ENCODE measurements at regions not wholly inside any gene's neighbourhood (a gene's known extent, or its start where the extent isn't known, plus 50 kb on each side); places are given as distances from the start of the nearest gene placed in this dataset.
"Not testable (repeated sequence)": the region's sequence is repeated elsewhere in the genome, so short reads cannot be mapped to it uniquely, and the experiment has no call there.

- not testable (repeated sequence) for H4K12ac ChIP-seq (ENCODE audit: low read depth, low read length); H2BK120ac ChIP-seq (ENCODE audit: insufficient read depth, low read length, poor library complexity); H2AK5ac ChIP-seq (ENCODE audit: low read length); H3K4me3 ChIP-seq (ENCODE audit: low read depth, low read length); H2BK5ac ChIP-seq (ENCODE audit: low read depth, low read length, poor library complexity); H3K9ac ChIP-seq (ENCODE audit: low read length); H3K4ac ChIP-seq (ENCODE audit: low read depth, low read length); H3K4me1 ChIP-seq (ENCODE audit: control insufficient read depth in 1 of 2, insufficient read depth in 2 of 2, low read length in 2 of 2); H4K8ac ChIP-seq (ENCODE audit: low read depth, low read length); H3K23ac ChIP-seq (ENCODE audit: low read length); H3K27me3 ChIP-seq (ENCODE audit: insufficient read depth, low read length); H2AFZ ChIP-seq (ENCODE audit: insufficient read depth, low read length, poor library complexity); H3K27ac ChIP-seq (ENCODE audit: low read depth, low read length); H4K91ac ChIP-seq (ENCODE audit: low read depth, low read length); H3K9me3 ChIP-seq (ENCODE audit: insufficient read depth, low read depth, low read length); H3K36me3 ChIP-seq (ENCODE audit: control insufficient read depth in 1 of 2, insufficient read depth in 2 of 2, low read length in 2 of 2); H3K18ac ChIP-seq (ENCODE audit: low read length); DNase-seq; H3K79me2 ChIP-seq (ENCODE audit: control insufficient read depth, insufficient read depth, low read length, poor library complexity); H3K14ac ChIP-seq (ENCODE audit: low read length); H2BK12ac ChIP-seq (ENCODE audit: low read length); H3K4me2 ChIP-seq (ENCODE audit: low read length); H3K79me1 ChIP-seq (ENCODE audit: low read length)
- WGBS (ENCODE audit: extremely low coverage, insufficient coverage, insufficient read length) = 100% methylated on average over 1 of the region's 15 CpGs
Measured at GRCh38 chr17:70381916-70382315, 212.6 kb downstream of the KCNJ2 start.

- Histone ChIP-seq H4K91ac (ENCODE audit: low read depth, low read length) (no peak overlapping the region), H3K23ac (ENCODE audit: low read length) (no peak overlapping the region), H3K27ac (ENCODE audit: low read depth, low read length) (no peak overlapping the region), H2AFZ (ENCODE audit: insufficient read depth, low read length, poor library complexity) (no peak overlapping the region), H2BK120ac (ENCODE audit: insufficient read depth, low read length, poor library complexity) (no peak overlapping the region), H2AK5ac (ENCODE audit: low read length) (no peak overlapping the region), H2BK5ac (ENCODE audit: low read depth, low read length, poor library complexity) (no peak overlapping the region), H3K36me3 (ENCODE audit: control insufficient read depth in 1 of 2, insufficient read depth in 2 of 2, low read length in 2 of 2) (no peaks in the 10 kb centered on the region), H3K4me2 (ENCODE audit: low read length) (no peak overlapping the region), H3K27me3 (ENCODE audit: insufficient read depth, low read length) (no peaks in the 10 kb centered on the region), H2BK12ac (ENCODE audit: low read length) (no peak overlapping the region), H3K4ac (ENCODE audit: low read depth, low read length) (no peak overlapping the region), H4K8ac (ENCODE audit: low read depth, low read length) (no peak overlapping the region), H3K79me1 (ENCODE audit: low read length) (no peaks in the 10 kb centered on the region), H3K4me3 (ENCODE audit: low read depth, low read length) (no peak overlapping the region), H3K18ac (ENCODE audit: low read length) (no peak overlapping the region), H4K12ac (ENCODE audit: low read depth, low read length) (no peak overlapping the region), H3K14ac (ENCODE audit: low read length) (no peak overlapping the region), H3K79me2 (ENCODE audit: control insufficient read depth, insufficient read depth, low read length, poor library complexity) (no peaks in the 10 kb centered on the region), H3K9ac (ENCODE audit: low read length) (no peak overlapping the region), H3K9me3 (ENCODE audit: insufficient read depth, low read depth, low read length) (no peaks in the 10 kb centered on the region), H3K4me1 (ENCODE audit: control insufficient read depth in 1 of 2, insufficient read depth in 2 of 2, low read length in 2 of 2) (no peaks in the 10 kb centered on the region)
- DNase-seq = no peak
Measured at GRCh38 chr17:70388326-70388725, 219.0 kb downstream of the KCNJ2 start.

GRCh38 chr17:70389232-70389757 is 220.0 kb downstream of the KCNJ2 start:
- H3K9ac ChIP-seq (ENCODE audit: low read length); H2BK12ac ChIP-seq (ENCODE audit: low read length); H2BK120ac ChIP-seq (ENCODE audit: insufficient read depth, low read length, poor library complexity); H3K18ac ChIP-seq (ENCODE audit: low read length); H4K8ac ChIP-seq (ENCODE audit: low read depth, low read length); H4K91ac ChIP-seq (ENCODE audit: low read depth, low read length); H3K4me2 ChIP-seq (ENCODE audit: low read length); H3K23ac ChIP-seq (ENCODE audit: low read length); H3K79me2 ChIP-seq (ENCODE audit: control insufficient read depth, insufficient read depth, low read length, poor library complexity); H3K79me1 ChIP-seq (ENCODE audit: low read length); H2AFZ ChIP-seq (ENCODE audit: insufficient read depth, low read length, poor library complexity); H3K14ac ChIP-seq (ENCODE audit: low read length); H2AK5ac ChIP-seq (ENCODE audit: low read length); H3K27me3 ChIP-seq (ENCODE audit: insufficient read depth, low read length); H3K27ac ChIP-seq (ENCODE audit: low read depth, low read length); H2BK5ac ChIP-seq (ENCODE audit: low read depth, low read length, poor library complexity); H3K4me3 ChIP-seq (ENCODE audit: low read depth, low read length); H4K12ac ChIP-seq (ENCODE audit: low read depth, low read length); DNase-seq; H3K36me3 ChIP-seq (ENCODE audit: control insufficient read depth in 1 of 2, insufficient read depth in 2 of 2, low read length in 2 of 2); H3K4ac ChIP-seq (ENCODE audit: low read depth, low read length); H3K9me3 ChIP-seq (ENCODE audit: insufficient read depth, low read depth, low read length); H3K4me1 ChIP-seq (ENCODE audit: control insufficient read depth in 1 of 2, insufficient read depth in 2 of 2, low read length in 2 of 2): not testable (repeated sequence)
- no CpG with 5 or more reads among the region's 23 CpGs for WGBS (ENCODE audit: extremely low coverage, insufficient coverage, insufficient read length)

- Histone ChIP-seq H3K27me3 (ENCODE audit: insufficient read depth, low read length) (no peaks in the 10 kb centered on the region), H2BK12ac (ENCODE audit: low read length) (no peak overlapping the region), H3K79me2 (ENCODE audit: control insufficient read depth, insufficient read depth, low read length, poor library complexity) (no peaks in the 10 kb centered on the region), H4K8ac (ENCODE audit: low read depth, low read length) (no peak overlapping the region), H3K14ac (ENCODE audit: low read length) (no peak overlapping the region), H3K23ac (ENCODE audit: low read length) (no peak overlapping the region), H3K4ac (ENCODE audit: low read depth, low read length) (no peak overlapping the region), H3K4me1 (ENCODE audit: control insufficient read depth in 1 of 2, insufficient read depth in 2 of 2, low read length in 2 of 2) (no peaks in the 10 kb centered on the region), H3K9me3 (ENCODE audit: insufficient read depth, low read depth, low read length) (no peaks in the 10 kb centered on the region), H3K4me2 (ENCODE audit: low read length) (no peak overlapping the region), H4K12ac (ENCODE audit: low read depth, low read length) (no peak overlapping the region), H3K79me1 (ENCODE audit: low read length) (no peaks in the 10 kb centered on the region), H3K27ac (ENCODE audit: low read depth, low read length) (no peak overlapping the region), H2BK120ac (ENCODE audit: insufficient read depth, low read length, poor library complexity) (no peak overlapping the region), H3K4me3 (ENCODE audit: low read depth, low read length) (no peak overlapping the region), H2AFZ (ENCODE audit: insufficient read depth, low read length, poor library complexity) (no peak overlapping the region), H3K9ac (ENCODE audit: low read length) (no peak overlapping the region), H4K91ac (ENCODE audit: low read depth, low read length) (no peak overlapping the region), H3K36me3 (ENCODE audit: control insufficient read depth in 1 of 2, insufficient read depth in 2 of 2, low read length in 2 of 2) (no peaks in the 10 kb centered on the region), H3K18ac (ENCODE audit: low read length) (no peak overlapping the region), H2BK5ac (ENCODE audit: low read depth, low read length, poor library complexity) (no peak overlapping the region), H2AK5ac (ENCODE audit: low read length) (no peak overlapping the region)
- no CpG with 5 or more reads among the region's 4 CpGs for WGBS (ENCODE audit: extremely low coverage, insufficient coverage, insufficient read length)
- DNase-seq = no peak
Measured at GRCh38 chr17:70390049-70390448, 220.7 kb downstream of the KCNJ2 start.
